ENCODE measurements at regions not wholly inside any gene's neighbourhood (a gene's known extent, or its start where the extent isn't known, plus 50 kb on each side); places are given as distances from the start of the nearest gene placed in this dataset.

DNA sequence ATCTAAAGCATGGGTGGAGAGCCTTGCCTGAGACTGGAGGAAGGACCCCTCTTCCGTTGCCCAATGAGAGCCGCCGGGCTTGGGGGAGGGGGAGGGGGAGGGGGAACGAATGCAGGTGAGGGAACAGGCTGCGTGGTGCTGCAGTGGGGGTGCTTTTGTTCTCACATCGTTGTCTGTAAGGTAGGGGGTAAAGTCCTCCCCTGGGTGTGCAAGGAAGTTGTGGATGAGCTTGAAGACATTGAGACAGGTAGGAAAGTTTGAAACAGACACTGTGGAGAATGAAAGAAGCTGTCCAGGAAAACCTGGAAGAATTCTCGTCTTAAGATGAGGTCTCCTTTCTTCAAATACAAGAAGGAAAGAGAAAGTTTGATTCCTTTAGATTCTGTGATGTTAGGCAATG lies 94.1 kb upstream of the LIFR start:
- Histone ChIP-seq H3K4me2 (replicated peaks; ENCODE audit: low read depth, low read length, poor library complexity, severe bottlenecking) (no peak overlapping the region), H3K27ac (ENCODE audit: low read length in 2 of 2) (no peak overlapping the region), H3K27me3 (replicated peaks in 1 of 4; ENCODE audit: control extremely low read depth in 1 of 4, control insufficient read depth in 3 of 4, insufficient read depth in 4 of 4, low read length in 3 of 4) (no peaks in the 10 kb centered on the region), H3K79me2 (ENCODE audit: control insufficient read depth, insufficient read depth, low read length) (no peaks in the 10 kb centered on the region), H3K4me1 (ENCODE audit: control insufficient read depth in 2 of 2, insufficient read depth in 2 of 2, low read length in 2 of 2) (no peaks in the 10 kb centered on the region), H2AFZ (ENCODE audit: insufficient read depth, low read depth, low read length, poor library complexity, severe bottlenecking) (no peak overlapping the region), H3K36me3 (replicated peaks in 1 of 2; ENCODE audit: control extremely low read depth in 1 of 2, control insufficient read depth in 1 of 2, extremely low read depth in 1 of 2, insufficient read depth in 2 of 2, low read length in 1 of 2) (no peaks in the 10 kb centered on the region), H3K4me3 (ENCODE audit: control extremely low read depth in 1 of 5, extremely low read depth in 1 of 5, insufficient read depth in 1 of 5, low read depth in 2 of 5, low read length in 4 of 5) (no peak overlapping the region), H3K9me3 (ENCODE audit: control extremely low read depth in 1 of 3, control insufficient read depth in 2 of 3, insufficient read depth in 1 of 3, low read length in 2 of 3) (peaks cover 0 to 4% (median 0%) of the 10 kb centered on the region in 3 donors), H4K20me1 (ENCODE audit: control insufficient read depth, insufficient read depth, low read length, poor library complexity, severe bottlenecking) (no peaks in the 10 kb centered on the region), H3K9ac (ENCODE audit: low read length) (no peak overlapping the region)
- WGBS (ENCODE audit: insufficient coverage): 9% methylated on average over 6 of the region's 7 CpGs
- ChIA-PET POLR2A (no interaction called here), CTCF (no interaction called here)
- Mint-ChIP-seq H3K27ac (no peak overlapping the region), H3K4me1 (peaks cover 4% of the 10 kb centered on the region), H3K4me3 (no peak overlapping the region), H3K27me3 (peaks cover 12% of the 10 kb centered on the region), H3K9me3 (ENCODE audit: insufficient read depth) (no peaks in the 10 kb centered on the region)
- TF ChIP-seq, protein P1, sequence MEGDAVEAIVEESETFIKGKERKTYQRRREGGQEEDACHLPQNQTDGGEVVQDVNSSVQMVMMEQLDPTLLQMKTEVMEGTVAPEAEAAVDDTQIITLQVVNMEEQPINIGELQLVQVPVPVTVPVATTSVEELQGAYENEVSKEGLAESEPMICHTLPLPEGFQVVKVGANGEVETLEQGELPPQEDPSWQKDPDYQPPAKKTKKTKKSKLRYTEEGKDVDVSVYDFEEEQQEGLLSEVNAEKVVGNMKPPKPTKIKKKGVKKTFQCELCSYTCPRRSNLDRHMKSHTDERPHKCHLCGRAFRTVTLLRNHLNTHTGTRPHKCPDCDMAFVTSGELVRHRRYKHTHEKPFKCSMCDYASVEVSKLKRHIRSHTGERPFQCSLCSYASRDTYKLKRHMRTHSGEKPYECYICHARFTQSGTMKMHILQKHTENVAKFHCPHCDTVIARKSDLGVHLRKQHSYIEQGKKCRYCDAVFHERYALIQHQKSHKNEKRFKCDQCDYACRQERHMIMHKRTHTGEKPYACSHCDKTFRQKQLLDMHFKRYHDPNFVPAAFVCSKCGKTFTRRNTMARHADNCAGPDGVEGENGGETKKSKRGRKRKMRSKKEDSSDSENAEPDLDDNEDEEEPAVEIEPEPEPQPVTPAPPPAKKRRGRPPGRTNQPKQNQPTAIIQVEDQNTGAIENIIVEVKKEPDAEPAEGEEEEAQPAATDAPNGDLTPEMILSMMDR (IDR thresholded peaks at IDR 0.05): no peak
- TF ChIP-seq EZH2 (IDR thresholded peaks at IDR 0.05; ENCODE audit: borderline replicate concordance, insufficient read depth, low read depth, low read length, poor library complexity, severe bottlenecking): no peak
- no peak for ATAC-seq (ENCODE audit: low read depth)
- intact Hi-C loops (cut with micrococcal nuclease): no loop called here
- DNase-seq: no peak

DNA sequence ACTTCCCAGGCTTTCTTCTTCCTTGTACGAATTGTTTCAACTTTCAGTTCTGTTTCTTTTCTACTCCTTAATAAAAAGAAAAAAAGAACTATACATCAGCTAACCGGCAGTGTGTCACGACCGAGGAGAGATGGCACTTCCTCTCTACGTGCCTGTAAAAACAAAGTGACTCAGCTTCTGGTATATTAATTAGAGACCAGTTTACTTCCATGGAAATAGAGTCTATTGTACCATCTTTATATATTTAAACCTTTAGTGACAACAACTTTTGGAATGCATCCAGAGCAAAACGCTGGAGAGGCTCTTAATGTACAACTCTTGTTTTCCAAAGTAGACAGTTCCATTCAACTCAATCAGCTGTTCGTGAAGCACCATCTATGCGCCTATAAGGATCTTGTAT lies 94.5 kb upstream of the LIFR start:
- Histone ChIP-seq H3K9me3 (ENCODE audit: control extremely low read depth in 1 of 3, control insufficient read depth in 2 of 3, insufficient read depth in 1 of 3, low read length in 2 of 3) (peaks cover 0 to 2% (median 0%) of the 10 kb centered on the region in 3 donors), H4K20me1 (ENCODE audit: control insufficient read depth, insufficient read depth, low read length, poor library complexity, severe bottlenecking) (no peaks in the 10 kb centered on the region), H3K4me3 (ENCODE audit: control extremely low read depth in 1 of 5, extremely low read depth in 1 of 5, insufficient read depth in 1 of 5, low read depth in 2 of 5, low read length in 4 of 5) (no peak overlapping the region), H3K36me3 (replicated peaks in 1 of 2; ENCODE audit: control extremely low read depth in 1 of 2, control insufficient read depth in 1 of 2, extremely low read depth in 1 of 2, insufficient read depth in 2 of 2, low read length in 1 of 2) (no peaks in the 10 kb centered on the region), H3K79me2 (ENCODE audit: control insufficient read depth, insufficient read depth, low read length) (no peaks in the 10 kb centered on the region), H3K4me2 (replicated peaks; ENCODE audit: low read depth, low read length, poor library complexity, severe bottlenecking) (no peak overlapping the region), H3K27ac (ENCODE audit: low read length in 2 of 2) (no peak overlapping the region), H2AFZ (ENCODE audit: insufficient read depth, low read depth, low read length, poor library complexity, severe bottlenecking) (no peak overlapping the region), H3K9ac (ENCODE audit: low read length) (no peak overlapping the region), H3K4me1 (ENCODE audit: control insufficient read depth in 2 of 2, insufficient read depth in 2 of 2, low read length in 2 of 2) (no peaks in the 10 kb centered on the region), H3K27me3 (replicated peaks in 1 of 4; ENCODE audit: control extremely low read depth in 1 of 4, control insufficient read depth in 3 of 4, insufficient read depth in 4 of 4, low read length in 3 of 4) (no peaks in the 10 kb centered on the region)
- intact Hi-C loops (cut with micrococcal nuclease): no loop called here
- DNase-seq: no peak
- ATAC-seq (ENCODE audit: low read depth): no peak
- H3K4me3 Mint-ChIP-seq: no peak overlapping the region
- no peaks in the 10 kb centered on the region for H3K9me3 Mint-ChIP-seq (ENCODE audit: insufficient read depth)
- WGBS (ENCODE audit: insufficient coverage): 10% methylated on average over 2 of the region's 8 CpGs
- TF ChIP-seq EZH2 (IDR thresholded peaks at IDR 0.05; ENCODE audit: borderline replicate concordance, insufficient read depth, low read depth, low read length, poor library complexity, severe bottlenecking): no peak
- TF ChIP-seq, protein P1 (IDR thresholded peaks at IDR 0.05): no peak
- peaks cover 12% of the 10 kb centered on the region for H3K27me3 Mint-ChIP-seq
- POLR2A ChIA-PET: no interaction called here
- H3K4me1 Mint-ChIP-seq: peaks cover 4% of the 10 kb centered on the region
- no peak overlapping the region for H3K27ac Mint-ChIP-seq
- CTCF ChIA-PET: no interaction called here
